Thoracic aorta (tissue), 2 donors: ENCODE measurements at regions not wholly inside any gene's neighbourhood (a gene's known extent, or its start where the extent isn't known, plus 50 kb on each side); places are given as distances from the start of the nearest gene placed in this dataset.

Source experiments
- ATAC-seq: fragments of 150-250 bp; one replicate; pipeline ENCODE4 v1.8.0; 2017; ENCODE audit warnings: low read depth; ENCODE audit not compliant: insufficient number of reproducible peaks, low FRiP score
- DNase-seq: peaks from one replicate; pipeline ENCODE4 v3.0.0-alpha.2; 2020; ENCODE audit warnings: low spot score
- H3K27ac ChIP-seq, 2 donors: fragments of 200-600 bp; sonication (generic); 1 replicate in 1 of 2; 2 replicates in 1 of 2; pipeline ENCODE4 v1.5.1; 2016; ENCODE audit warnings: mild to moderate bottlenecking in 2 of 2, moderate library complexity in 2 of 2
- H3K27me3 ChIP-seq: fragments of 200-600 bp; sonication (generic); replicated peaks from 2 replicates; pipeline ENCODE4 v1.6.0; 2016; ENCODE audit warnings: mild to moderate bottlenecking; ENCODE audit not compliant: insufficient read depth
- H3K36me3 ChIP-seq: fragments of 200-600 bp; sonication (generic); one replicate; pipeline ENCODE4 v1.5.1; 2016
- H3K4me1 ChIP-seq, 2 donors: fragments of 200-600 bp; sonication (generic); 1 replicate in 1 of 2; 2 replicates in 1 of 2; pipeline versions ENCODE4 v1.5.1 to v1.6.0; 2016; ENCODE audit warnings: low read depth in 2 of 2, mild to moderate bottlenecking in 1 of 2; ENCODE audit not compliant: control insufficient read depth in 1 of 2
- H3K4me3 ChIP-seq: fragments of 200-600 bp; sonication (generic); 2 replicates; pipeline ENCODE4 v1.5.1; 2016; ENCODE audit warnings: mild to moderate bottlenecking
- H3K9me3 ChIP-seq: fragments of 200-600 bp; sonication (generic); 2 replicates; pipeline ENCODE4 v1.5.1; 2016
- TF ChIP-seq, protein P1 (sequence below): fragments of 200-600 bp; sonication (generic); IDR thresholded peaks from one replicate; pipeline ENCODE4 v1.5.1; 2019; ENCODE audit warnings: antibody characterized with exemption

DNA sequence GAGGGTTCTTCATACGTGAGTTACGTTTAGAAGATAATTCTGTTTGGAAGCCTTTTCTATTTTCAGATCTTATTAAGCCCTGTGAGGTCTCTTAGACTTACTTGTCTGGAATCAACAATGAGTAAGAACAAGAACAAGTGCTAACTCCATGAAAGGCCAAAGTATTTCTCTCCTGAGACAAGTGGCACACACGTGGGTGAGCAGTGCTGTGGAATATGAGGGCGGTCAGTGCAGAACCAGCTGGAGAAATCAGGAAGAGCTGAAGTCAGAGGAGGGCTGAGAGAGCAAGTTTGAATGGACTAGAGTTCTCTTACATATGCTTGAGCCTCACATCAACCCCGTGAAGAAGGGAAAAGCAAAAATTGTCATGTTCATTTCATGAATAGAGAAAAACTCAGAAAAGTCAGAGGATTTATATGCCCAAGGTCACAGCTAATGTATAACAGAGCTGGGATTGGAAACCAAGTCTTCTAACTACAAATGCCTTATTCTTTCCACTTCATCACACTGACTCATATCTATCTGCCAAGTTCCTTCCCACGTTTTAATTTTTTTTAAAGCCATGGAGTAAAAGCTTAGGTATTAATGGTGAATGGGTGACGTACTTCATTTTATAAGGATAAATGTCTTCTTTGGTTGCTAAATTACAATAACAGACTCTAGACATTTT lies 201.3 kb upstream of the DTNBP1 start:
- no peak overlapping the region for H3K27ac ChIP-seq

DNA sequence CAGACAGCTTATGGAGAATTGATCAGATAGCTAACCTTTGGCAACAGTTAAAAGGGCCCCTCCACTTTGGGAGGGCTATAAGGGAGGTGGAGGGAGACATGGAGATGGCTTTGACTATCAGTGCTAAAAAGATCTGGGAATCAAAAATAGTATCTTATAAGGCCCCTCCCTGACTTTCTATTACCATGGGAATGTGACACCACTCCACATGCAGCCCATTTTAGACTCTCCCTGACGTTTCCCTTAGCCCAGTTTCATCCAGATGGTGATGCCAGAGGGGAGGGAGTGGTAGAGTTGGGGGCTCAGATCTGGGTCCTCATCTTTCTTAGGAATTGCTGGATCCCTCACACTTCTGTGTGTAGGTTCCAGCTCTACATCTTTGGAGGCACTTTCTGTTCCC lies 200.0 kb upstream of the DTNBP1 start:
- no peak for ATAC-seq
- H3K27me3 ChIP-seq, result no peaks in the 10 kb centered on the region
- no peak for DNase-seq
- H3K4me1 ChIP-seq, result no peaks in the 10 kb centered on the region
- H3K9me3 ChIP-seq, result no peaks in the 10 kb centered on the region
- TF ChIP-seq, protein P1, sequence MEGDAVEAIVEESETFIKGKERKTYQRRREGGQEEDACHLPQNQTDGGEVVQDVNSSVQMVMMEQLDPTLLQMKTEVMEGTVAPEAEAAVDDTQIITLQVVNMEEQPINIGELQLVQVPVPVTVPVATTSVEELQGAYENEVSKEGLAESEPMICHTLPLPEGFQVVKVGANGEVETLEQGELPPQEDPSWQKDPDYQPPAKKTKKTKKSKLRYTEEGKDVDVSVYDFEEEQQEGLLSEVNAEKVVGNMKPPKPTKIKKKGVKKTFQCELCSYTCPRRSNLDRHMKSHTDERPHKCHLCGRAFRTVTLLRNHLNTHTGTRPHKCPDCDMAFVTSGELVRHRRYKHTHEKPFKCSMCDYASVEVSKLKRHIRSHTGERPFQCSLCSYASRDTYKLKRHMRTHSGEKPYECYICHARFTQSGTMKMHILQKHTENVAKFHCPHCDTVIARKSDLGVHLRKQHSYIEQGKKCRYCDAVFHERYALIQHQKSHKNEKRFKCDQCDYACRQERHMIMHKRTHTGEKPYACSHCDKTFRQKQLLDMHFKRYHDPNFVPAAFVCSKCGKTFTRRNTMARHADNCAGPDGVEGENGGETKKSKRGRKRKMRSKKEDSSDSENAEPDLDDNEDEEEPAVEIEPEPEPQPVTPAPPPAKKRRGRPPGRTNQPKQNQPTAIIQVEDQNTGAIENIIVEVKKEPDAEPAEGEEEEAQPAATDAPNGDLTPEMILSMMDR, result no peak
- no peaks in the 10 kb centered on the region for H3K36me3 ChIP-seq
- H3K4me3 ChIP-seq, result no peak overlapping the region
- H3K27ac ChIP-seq, result no peak overlapping the region

More for the DNA sequence above, 201.3 kb upstream of the DTNBP1 start:
- H3K9me3 ChIP-seq, result no peaks in the 10 kb centered on the region
- no peaks in the 10 kb centered on the region for H3K4me1 ChIP-seq
- ATAC-seq (no peak), DNase-seq (no peak)
- no peaks in the 10 kb centered on the region for H3K27me3 ChIP-seq
- H3K36me3 ChIP-seq, result no peaks in the 10 kb centered on the region
- TF ChIP-seq, protein P1, result no peak
- no peak overlapping the region for H3K4me3 ChIP-seq

DNA sequence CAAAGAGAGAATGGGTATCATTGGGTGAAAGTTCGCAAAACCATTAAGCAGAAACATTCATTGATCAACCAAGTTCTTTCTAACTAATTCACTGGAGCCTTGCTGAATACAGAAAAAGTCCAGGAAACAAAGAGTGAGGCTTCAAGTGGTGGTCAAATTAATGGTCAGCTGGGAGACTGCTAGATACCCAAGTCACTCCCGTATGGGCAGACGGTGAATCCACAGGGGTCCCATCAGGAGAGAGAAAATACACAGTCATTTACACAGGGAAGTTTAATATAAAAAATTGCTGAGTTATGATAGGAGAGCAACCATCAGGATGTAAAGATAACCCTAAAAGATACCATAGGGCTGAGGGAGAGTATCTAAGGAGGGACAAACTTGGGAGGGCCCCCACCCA lies 198.7 kb upstream of the DTNBP1 start:
- DNase-seq, result no peak
- H3K4me1 ChIP-seq, result no peaks in the 10 kb centered on the region
- H3K27ac ChIP-seq, result no peak overlapping the region
- TF ChIP-seq, protein P1, result no peak
- no peak for ATAC-seq
- H3K9me3 ChIP-seq, result no peaks in the 10 kb centered on the region
- no peak overlapping the region for H3K4me3 ChIP-seq
- no peaks in the 10 kb centered on the region for H3K36me3 ChIP-seq
- H3K27me3 ChIP-seq, result no peaks in the 10 kb centered on the region

DNA sequence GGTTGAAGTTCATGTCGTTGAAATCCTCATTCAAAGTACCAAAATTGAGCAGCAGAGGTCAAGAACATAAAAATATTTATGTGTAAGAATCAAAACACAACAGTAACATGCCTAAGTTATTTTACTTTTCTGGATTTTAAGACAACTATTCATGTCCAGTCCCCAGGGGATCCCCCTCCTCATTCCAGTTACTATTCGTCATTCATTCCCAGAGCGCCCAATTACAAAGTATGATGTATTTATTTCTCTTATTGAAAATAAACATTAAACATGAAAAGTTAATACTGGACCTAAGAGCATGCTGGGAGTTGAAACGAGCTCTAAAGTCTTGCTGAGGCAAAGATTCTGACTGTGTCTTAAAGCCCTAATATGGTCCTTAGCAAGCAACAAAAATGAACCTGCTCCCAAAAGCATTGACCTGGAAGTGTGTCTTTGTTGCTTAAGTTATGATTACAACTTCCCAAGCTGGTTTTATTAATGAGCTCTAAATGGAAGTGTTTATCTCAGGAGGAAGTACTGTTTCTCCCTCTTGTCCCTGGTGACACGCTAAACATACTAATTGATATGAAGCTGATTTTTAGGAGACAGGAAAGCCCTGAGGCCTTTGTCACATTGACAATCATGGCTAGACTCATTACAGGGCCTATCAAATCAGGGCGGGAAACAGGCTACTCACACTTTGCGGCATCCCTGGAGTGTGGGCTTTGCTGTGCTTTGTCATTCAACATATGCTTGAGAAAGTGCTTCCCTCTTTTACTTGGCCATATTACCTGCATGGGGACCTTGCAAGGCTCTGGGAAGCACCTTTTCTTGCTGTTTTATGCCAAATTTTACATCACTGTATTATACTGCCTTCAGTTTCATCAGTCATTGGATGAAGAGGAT lies 192.2 kb upstream of the DTNBP1 start:
- Histone ChIP-seq H3K4me3 (no peak overlapping the region), H3K9me3 (no peaks in the 10 kb centered on the region), H3K27ac (no peak overlapping the region), H3K36me3 (no peaks in the 10 kb centered on the region), H3K4me1 (no peaks in the 10 kb centered on the region), H3K27me3 (no peaks in the 10 kb centered on the region)
- TF ChIP-seq, protein P1, result no peak
- DNase-seq (no peak), ATAC-seq (no peak)

DNA sequence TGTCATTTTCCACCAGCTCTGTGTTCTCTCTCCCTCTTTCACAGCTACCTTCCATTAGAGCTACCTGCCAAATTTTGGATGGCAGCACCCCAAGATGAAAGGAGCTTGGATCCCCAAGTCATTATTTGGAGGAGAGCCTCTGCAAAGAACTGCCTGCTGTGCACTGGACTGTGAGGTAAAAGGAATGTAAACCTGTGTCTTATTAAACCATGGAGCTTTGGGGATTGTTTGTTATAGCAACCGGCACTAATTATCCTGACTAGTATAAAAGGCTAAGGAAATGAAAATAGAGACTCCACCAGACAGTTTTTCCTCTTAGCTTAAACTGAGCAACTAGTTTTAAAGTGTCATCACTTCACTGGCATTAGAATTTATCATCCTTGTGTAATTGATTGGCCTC lies 191.6 kb upstream of the DTNBP1 start:
- Histone ChIP-seq H3K27me3 (no peaks in the 10 kb centered on the region), H3K9me3 (no peaks in the 10 kb centered on the region), H3K36me3 (no peaks in the 10 kb centered on the region), H3K27ac (no peak overlapping the region), H3K4me3 (no peak overlapping the region), H3K4me1 (no peaks in the 10 kb centered on the region)
- no peak for DNase-seq
- no peak for ATAC-seq
- TF ChIP-seq, protein P1, result no peak
